ENCODE measurements at regions not wholly inside any gene's neighbourhood (a gene's known extent, or its start where the extent isn't known, plus 50 kb on each side); places are given as distances from the start of the nearest gene placed in this dataset.

DNA sequence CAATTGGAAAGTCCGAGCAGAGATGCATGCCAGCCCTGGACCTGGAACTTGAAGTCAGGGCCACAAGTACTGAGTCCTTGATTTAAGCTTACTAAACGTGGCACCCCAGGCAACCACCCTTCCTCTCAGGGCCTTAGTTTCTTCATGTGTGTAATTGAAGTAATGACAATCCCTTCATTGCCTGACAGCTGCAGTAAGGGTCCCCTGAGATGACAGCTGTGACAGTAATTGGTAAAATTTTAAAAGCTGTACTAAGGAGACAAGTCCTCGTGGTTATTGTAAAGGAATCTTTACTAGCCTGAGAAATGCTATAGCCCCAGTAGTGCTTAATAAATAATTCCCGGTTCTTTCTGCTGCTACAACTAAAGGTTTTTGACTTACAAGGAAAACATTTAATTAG is 175.1 kb upstream of the RADX start (continued):
- TF ChIP-seq, protein P1, sequence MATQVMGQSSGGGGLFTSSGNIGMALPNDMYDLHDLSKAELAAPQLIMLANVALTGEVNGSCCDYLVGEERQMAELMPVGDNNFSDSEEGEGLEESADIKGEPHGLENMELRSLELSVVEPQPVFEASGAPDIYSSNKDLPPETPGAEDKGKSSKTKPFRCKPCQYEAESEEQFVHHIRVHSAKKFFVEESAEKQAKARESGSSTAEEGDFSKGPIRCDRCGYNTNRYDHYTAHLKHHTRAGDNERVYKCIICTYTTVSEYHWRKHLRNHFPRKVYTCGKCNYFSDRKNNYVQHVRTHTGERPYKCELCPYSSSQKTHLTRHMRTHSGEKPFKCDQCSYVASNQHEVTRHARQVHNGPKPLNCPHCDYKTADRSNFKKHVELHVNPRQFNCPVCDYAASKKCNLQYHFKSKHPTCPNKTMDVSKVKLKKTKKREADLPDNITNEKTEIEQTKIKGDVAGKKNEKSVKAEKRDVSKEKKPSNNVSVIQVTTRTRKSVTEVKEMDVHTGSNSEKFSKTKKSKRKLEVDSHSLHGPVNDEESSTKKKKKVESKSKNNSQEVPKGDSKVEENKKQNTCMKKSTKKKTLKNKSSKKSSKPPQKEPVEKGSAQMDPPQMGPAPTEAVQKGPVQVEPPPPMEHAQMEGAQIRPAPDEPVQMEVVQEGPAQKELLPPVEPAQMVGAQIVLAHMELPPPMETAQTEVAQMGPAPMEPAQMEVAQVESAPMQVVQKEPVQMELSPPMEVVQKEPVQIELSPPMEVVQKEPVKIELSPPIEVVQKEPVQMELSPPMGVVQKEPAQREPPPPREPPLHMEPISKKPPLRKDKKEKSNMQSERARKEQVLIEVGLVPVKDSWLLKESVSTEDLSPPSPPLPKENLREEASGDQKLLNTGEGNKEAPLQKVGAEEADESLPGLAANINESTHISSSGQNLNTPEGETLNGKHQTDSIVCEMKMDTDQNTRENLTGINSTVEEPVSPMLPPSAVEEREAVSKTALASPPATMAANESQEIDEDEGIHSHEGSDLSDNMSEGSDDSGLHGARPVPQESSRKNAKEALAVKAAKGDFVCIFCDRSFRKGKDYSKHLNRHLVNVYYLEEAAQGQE (IDR thresholded peaks at IDR 0.05; ENCODE audit: unreplicated experiment) = no peak
- TF ChIP-seq ZNF114 (CRISPR knock-in tag; IDR thresholded peaks at IDR 0.05) = no peak
- TF ChIP-seq NANOG (IDR thresholded peaks at IDR 0.05; ENCODE audit: borderline replicate concordance) = no peak
- TF ChIP-seq EZH2phosphoT487 (IDR thresholded peaks at IDR 0.05; ENCODE audit: unreplicated experiment) = no peak
- no peak for TF ChIP-seq ZNF331 (CRISPR knock-in tag; IDR thresholded peaks at IDR 0.05; ENCODE audit: low read depth)

DNA sequence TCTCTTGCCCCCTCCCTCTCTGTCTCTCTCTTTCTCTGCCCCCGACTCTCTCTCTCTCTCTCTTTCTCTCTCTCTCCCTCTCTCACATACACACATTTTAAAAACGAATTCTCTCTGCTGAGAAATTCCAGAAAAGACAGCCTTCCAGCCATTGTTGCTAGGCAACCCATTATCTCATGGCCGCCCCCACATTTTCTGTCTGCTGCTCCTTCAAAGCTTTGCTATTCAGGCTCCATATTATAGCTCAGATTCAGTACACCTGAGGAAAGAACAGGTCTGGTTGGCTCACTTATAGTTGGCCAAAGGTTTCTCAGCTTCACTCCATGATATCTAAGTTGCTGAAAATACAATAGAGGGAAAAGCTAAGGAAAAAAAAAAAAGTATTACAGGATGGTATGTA is 174.4 kb upstream of the RADX start:
- H2AFZ ChIP-seq = no peak overlapping the region
- no peak for ATAC-seq
- no peaks in the 10 kb centered on the region for H3F3A ChIP-seq (replicated peaks; ENCODE audit: low read depth)
- H3K27me3 Mint-ChIP-seq (ENCODE audit: insufficient read depth, low read depth, poor library complexity) = peaks cover 1% of the 10 kb centered on the region
- H3K4me3 Mint-ChIP-seq = no peak overlapping the region
- no peaks in the 10 kb centered on the region for H3K9me2 ChIP-seq (ENCODE audit: insufficient read depth)
- no peaks in the 10 kb centered on the region for H4K20me1 ChIP-seq (replicated peaks; ENCODE audit: insufficient read depth)
- DNase-seq (ENCODE audit: low spot score) = no peak
- no peaks in the 10 kb centered on the region for H3K4me1 Mint-ChIP-seq
- TF ChIP-seq NANOG (IDR thresholded peaks at IDR 0.05; ENCODE audit: borderline replicate concordance) (no peak), POLR2AphosphoS5 (IDR thresholded peaks at IDR 0.05; ENCODE audit: low read depth) (no peak), CREB1 (CRISPR knock-in tag; IDR thresholded peaks at IDR 0.05; ENCODE audit: low read depth) (no peak), EZH2 (IDR thresholded peaks at IDR 0.05; ENCODE audit: low read depth, unreplicated experiment) (no peak), JUNB (IDR thresholded peaks at IDR 0.05; ENCODE audit: unreplicated experiment) (no peak), EZH2phosphoT487 (IDR thresholded peaks at IDR 0.05; ENCODE audit: unreplicated experiment) (no peak), ZNF114 (CRISPR knock-in tag; IDR thresholded peaks at IDR 0.05) (no peak)
- TF ChIP-seq, protein P2, sequence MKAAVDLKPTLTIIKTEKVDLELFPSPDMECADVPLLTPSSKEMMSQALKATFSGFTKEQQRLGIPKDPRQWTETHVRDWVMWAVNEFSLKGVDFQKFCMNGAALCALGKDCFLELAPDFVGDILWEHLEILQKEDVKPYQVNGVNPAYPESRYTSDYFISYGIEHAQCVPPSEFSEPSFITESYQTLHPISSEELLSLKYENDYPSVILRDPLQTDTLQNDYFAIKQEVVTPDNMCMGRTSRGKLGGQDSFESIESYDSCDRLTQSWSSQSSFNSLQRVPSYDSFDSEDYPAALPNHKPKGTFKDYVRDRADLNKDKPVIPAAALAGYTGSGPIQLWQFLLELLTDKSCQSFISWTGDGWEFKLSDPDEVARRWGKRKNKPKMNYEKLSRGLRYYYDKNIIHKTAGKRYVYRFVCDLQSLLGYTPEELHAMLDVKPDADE (IDR thresholded peaks at IDR 0.05) = no peak
- TF ChIP-seq, protein P1 (IDR thresholded peaks at IDR 0.05; ENCODE audit: unreplicated experiment) = no peak
- no peaks in the 10 kb centered on the region for H3K36me3 Mint-ChIP-seq (ENCODE audit: low read depth)
- no peaks in the 10 kb centered on the region for H3K27me3 ChIP-seq (ENCODE audit: insufficient read depth)
- no peak overlapping the region for H3K4me2 ChIP-seq
- H3K9me3 Mint-ChIP-seq = no peaks in the 10 kb centered on the region; the same call in 1 of the 3 replicates
- no peak overlapping the region for H3K27ac ChIP-seq (ENCODE audit: low read depth)
- no peak overlapping the region for H3K4me3 ChIP-seq
- no peaks in the 10 kb centered on the region for H3K79me2 ChIP-seq (replicated peaks; ENCODE audit: insufficient read depth)
- no peak overlapping the region for H3K27ac Mint-ChIP-seq
- no peaks in the 10 kb centered on the region for H3K4me1 ChIP-seq (ENCODE audit: insufficient read depth)
- no peaks in the 10 kb centered on the region for H3K36me3 ChIP-seq (ENCODE audit: insufficient read depth)

Measured in GM23338 (cell line).